PFSK-1 (cell line): ENCODE measurements at regions not wholly inside any gene's neighbourhood (a gene's known extent, or its start where the extent isn't known, plus 50 kb on each side); places are given as distances from the start of the nearest gene placed in this dataset.

Source experiments
- POLR2AphosphoS5 ChIP-seq: IDR thresholded peaks from 2 replicates; pipeline ENCODE4 v1.6.1; 2012; ENCODE audit warnings: low read depth, mild to moderate bottlenecking, control low read depth, low read length, moderate library complexity
- SIN3A ChIP-seq: IDR thresholded peaks from 2 replicates; pipeline ENCODE4 v1.6.1; 2012; ENCODE audit warnings: mild to moderate bottlenecking, low read length, moderate library complexity, borderline replicate concordance; ENCODE audit not compliant: insufficient read depth
- TAF1 ChIP-seq: IDR thresholded peaks from 2 replicates; pipeline ENCODE4 v1.6.1; 2012; ENCODE audit warnings: low read length, control low read depth, borderline replicate concordance; ENCODE audit not compliant: insufficient read depth

- no peak for TF ChIP-seq POLR2AphosphoS5
- no peak for TF ChIP-seq SIN3A
- TF ChIP-seq TAF1: no peak
Observed at GRCh38 chr2:234169674-234170073, 119.2 kb downstream of the SPP2 start.
